ENCODE measurements at regions not wholly inside any gene's neighbourhood (a gene's known extent, or its start where the extent isn't known, plus 50 kb on each side); places are given as distances from the start of the nearest gene placed in this dataset.

DNA sequence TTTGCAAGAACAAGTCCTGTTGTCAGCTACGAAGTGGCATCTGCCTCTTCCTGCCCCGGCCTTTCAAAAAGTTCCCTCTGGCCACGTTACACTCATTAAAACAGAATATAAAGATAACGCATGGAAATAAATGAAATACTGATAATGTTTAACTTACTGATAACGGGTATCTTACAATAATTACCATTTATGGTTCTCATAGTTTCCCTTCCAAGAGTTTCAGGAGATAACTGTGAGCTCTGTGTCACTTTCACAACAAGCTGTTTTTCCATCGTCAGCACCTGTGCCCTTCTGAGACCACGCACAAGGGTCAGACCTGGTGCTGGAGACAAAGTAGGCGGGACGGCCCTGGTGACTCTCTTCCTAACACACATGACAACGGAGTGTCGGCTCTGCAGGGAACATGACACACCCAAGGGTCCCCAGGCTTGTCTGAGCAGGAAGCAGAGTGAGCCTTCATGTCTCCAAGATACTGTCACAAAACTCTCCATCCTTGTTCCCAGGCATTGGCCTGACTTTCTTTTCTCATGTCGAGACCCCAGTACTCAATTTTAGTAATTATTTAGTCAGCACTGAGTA lies 86.2 kb upstream of the THBS2 start:
- H3K27ac ChIP-seq (ENCODE audit: low read depth in 1 of 2, low read length in 2 of 2), result no peak overlapping the region
- no peak overlapping the region for H3K4me3 ChIP-seq (ENCODE audit: low read length in 2 of 2)
- H3K27me3 ChIP-seq (ENCODE audit: control insufficient read depth in 1 of 2, insufficient read depth in 2 of 2, low read length in 1 of 2), result no peaks in the 10 kb centered on the region
- no peaks in the 10 kb centered on the region for H3K36me3 ChIP-seq (ENCODE audit: control insufficient read depth in 1 of 2, insufficient read depth in 2 of 2, low read length in 1 of 2)
- intact Hi-C loops (cut with DNase I), result loop anchor here in 1 of 2 donors (10.0 kb wide), 1 partner anchor 425 kb away; no protein-coding TSS in a partner anchor
- no peaks in the 10 kb centered on the region for H3K4me1 ChIP-seq (ENCODE audit: control insufficient read depth in 1 of 2, insufficient read depth in 2 of 2, low read length in 2 of 2)
- H3K9me3 ChIP-seq (ENCODE audit: control insufficient read depth, low read length), result no peaks in the 10 kb centered on the region
- DNase-seq (no peak), ATAC-seq (ENCODE audit: low FRiP score) (no peak)
- WGBS, 2 donors, result 90 to 92% methylated on average over 12 of the region's 12 CpGs

DNA sequence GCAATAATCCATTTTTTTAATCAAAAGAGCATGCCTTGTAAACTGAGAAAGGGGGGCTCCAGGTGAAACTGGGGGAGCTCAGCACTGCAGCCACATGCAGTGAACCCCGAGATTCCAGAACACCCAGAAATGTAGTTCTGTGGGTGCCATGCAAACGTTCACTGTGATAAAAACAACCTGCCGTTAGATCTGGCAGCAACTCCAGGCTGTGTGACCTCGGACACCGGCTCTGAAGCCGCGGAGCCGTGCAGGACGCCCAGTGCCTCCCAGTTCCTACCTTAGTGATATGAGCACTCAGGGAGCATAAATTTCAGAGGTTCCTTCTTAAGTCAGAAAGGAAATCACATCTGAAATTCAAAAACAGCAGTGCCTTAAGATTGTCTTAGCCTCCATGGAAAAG lies 85.4 kb upstream of the THBS2 start:
- DNase-seq (peak in 1 of 2 donors; percentile 55), ATAC-seq (ENCODE audit: low FRiP score) (no peak)
- H3K36me3 ChIP-seq (ENCODE audit: control insufficient read depth in 1 of 2, insufficient read depth in 2 of 2, low read length in 1 of 2), result no peaks in the 10 kb centered on the region
- WGBS, 2 donors, result 92 to 97% methylated on average over 9 of the region's 9 CpGs
- no peaks in the 10 kb centered on the region for H3K27me3 ChIP-seq (ENCODE audit: control insufficient read depth in 1 of 2, insufficient read depth in 2 of 2, low read length in 1 of 2)
- H3K27ac ChIP-seq (ENCODE audit: low read depth in 1 of 2, low read length in 2 of 2), result no peak overlapping the region
- no peaks in the 10 kb centered on the region for H3K9me3 ChIP-seq (ENCODE audit: control insufficient read depth, low read length)
- intact Hi-C loops (cut with DNase I), result no loop called here
- H3K4me1 ChIP-seq (ENCODE audit: control insufficient read depth in 1 of 2, insufficient read depth in 2 of 2, low read length in 2 of 2), result no peaks in the 10 kb centered on the region
- H3K4me3 ChIP-seq (ENCODE audit: low read length in 2 of 2), result no peak overlapping the region

DNA sequence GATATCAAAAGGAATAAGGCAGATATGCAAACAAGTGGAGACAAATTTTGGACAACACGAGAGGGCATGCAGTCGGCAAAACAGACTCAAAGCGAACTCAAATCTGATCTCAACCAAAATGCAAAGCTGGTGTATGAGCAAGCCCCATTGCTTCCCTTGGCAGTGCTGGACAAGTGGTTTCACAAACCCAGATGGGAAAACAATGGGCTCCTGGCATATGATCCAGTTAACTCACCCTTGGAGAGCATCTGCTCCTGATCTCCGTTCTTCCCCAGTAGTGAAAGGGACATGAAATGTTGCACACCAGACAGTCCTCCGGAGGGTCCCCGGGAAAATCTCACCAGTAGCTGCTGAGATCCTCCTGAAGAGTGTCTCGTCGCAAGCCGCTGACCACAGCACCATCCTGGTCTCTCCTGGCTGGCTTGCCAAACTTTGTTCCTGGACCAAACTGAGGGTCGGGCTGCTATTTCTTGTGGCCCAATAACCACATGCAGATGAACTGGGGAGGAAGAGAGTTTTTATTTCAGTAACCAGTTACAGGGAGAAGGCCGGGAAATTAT lies 84.3 kb upstream of the THBS2 start:
- Histone ChIP-seq H3K27ac (ENCODE audit: low read depth in 1 of 2, low read length in 2 of 2) (no peak overlapping the region), H3K4me1 (ENCODE audit: control insufficient read depth in 1 of 2, insufficient read depth in 2 of 2, low read length in 2 of 2) (no peaks in the 10 kb centered on the region), H3K4me3 (ENCODE audit: low read length in 2 of 2) (no peak overlapping the region), H3K9me3 (ENCODE audit: control insufficient read depth, low read length) (no peaks in the 10 kb centered on the region), H3K36me3 (ENCODE audit: control insufficient read depth in 1 of 2, insufficient read depth in 2 of 2, low read length in 1 of 2) (no peaks in the 10 kb centered on the region), H3K27me3 (ENCODE audit: control insufficient read depth in 1 of 2, insufficient read depth in 2 of 2, low read length in 1 of 2) (no peaks in the 10 kb centered on the region)
- ATAC-seq (ENCODE audit: low FRiP score) (no peak), DNase-seq (no peak)
- WGBS, 2 donors, result 75% methylated on average over 11 of the region's 11 CpGs
- intact Hi-C loops (cut with DNase I), result no loop called here

DNA sequence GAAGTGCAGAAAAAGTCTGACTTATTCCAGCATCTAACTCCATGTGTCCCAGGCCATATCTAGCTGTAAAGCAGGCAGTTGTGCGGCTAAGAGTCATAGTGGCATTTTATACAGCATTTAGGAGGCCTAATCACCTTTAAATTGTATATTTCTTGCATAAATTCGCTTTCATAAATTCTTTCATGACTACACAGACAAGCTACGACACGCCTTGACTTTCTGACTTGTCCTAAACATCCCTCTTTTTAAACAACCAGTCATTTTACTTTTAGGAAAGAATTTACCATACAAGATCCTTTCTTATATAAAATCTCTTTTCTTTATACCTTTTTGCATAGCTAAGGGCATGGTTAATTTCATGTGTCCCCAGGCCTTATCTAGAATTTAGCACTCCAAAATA lies 81.7 kb upstream of the THBS2 start:
- ATAC-seq (ENCODE audit: low FRiP score), result no peak

GRCh38 chr6:169332250-169332649 lies 78.6 kb upstream of the THBS2 start:
- no peak for DNase-seq

More for the DNA sequence above, 81.7 kb upstream of the THBS2 start:
- Histone ChIP-seq H3K27me3 (ENCODE audit: control insufficient read depth in 1 of 2, insufficient read depth in 2 of 2, low read length in 1 of 2) (no peaks in the 10 kb centered on the region), H3K4me3 (ENCODE audit: low read length in 2 of 2) (no peak overlapping the region), H3K4me1 (ENCODE audit: control insufficient read depth in 1 of 2, insufficient read depth in 2 of 2, low read length in 2 of 2) (no peaks in the 10 kb centered on the region), H3K9me3 (ENCODE audit: control insufficient read depth, low read length) (no peaks in the 10 kb centered on the region), H3K36me3 (ENCODE audit: control insufficient read depth in 1 of 2, insufficient read depth in 2 of 2, low read length in 1 of 2) (no peaks in the 10 kb centered on the region), H3K27ac (ENCODE audit: low read depth in 1 of 2, low read length in 2 of 2) (no peak overlapping the region)
- 97 to 98% methylated on average over 4 of the region's 4 CpGs for WGBS, 2 donors
- DNase-seq, result no peak
- intact Hi-C loops (cut with DNase I), result no loop called here

GRCh38 chr6:169328112-169328801 lies 74.6 kb upstream of the THBS2 start:
- Histone ChIP-seq H3K9me3 (ENCODE audit: control insufficient read depth, low read length) (no peaks in the 10 kb centered on the region), H3K27ac (ENCODE audit: low read depth in 1 of 2, low read length in 2 of 2) (no peak overlapping the region), H3K36me3 (ENCODE audit: control insufficient read depth in 1 of 2, insufficient read depth in 2 of 2, low read length in 1 of 2) (no peaks in the 10 kb centered on the region), H3K27me3 (ENCODE audit: control insufficient read depth in 1 of 2, insufficient read depth in 2 of 2, low read length in 1 of 2) (no peaks in the 10 kb centered on the region), H3K4me1 (ENCODE audit: control insufficient read depth in 1 of 2, insufficient read depth in 2 of 2, low read length in 2 of 2) (no peaks in the 10 kb centered on the region), H3K4me3 (ENCODE audit: low read length in 2 of 2) (no peak overlapping the region)
- WGBS, 2 donors, result 89 to 95% methylated on average over 5 of the region's 5 CpGs
- ATAC-seq (ENCODE audit: low FRiP score) (no peak), DNase-seq (no peak)
- intact Hi-C loops (cut with DNase I), result no loop called here

More at GRCh38 chr6:169332250-169332649, 78.6 kb upstream of the THBS2 start:
- H3K36me3 ChIP-seq (ENCODE audit: control insufficient read depth in 1 of 2, insufficient read depth in 2 of 2, low read length in 1 of 2), result no peaks in the 10 kb centered on the region
- H3K27me3 ChIP-seq (ENCODE audit: control insufficient read depth in 1 of 2, insufficient read depth in 2 of 2, low read length in 1 of 2), result no peaks in the 10 kb centered on the region
- intact Hi-C loops (cut with DNase I), result no loop called here
- ATAC-seq (ENCODE audit: low FRiP score), result no peak
- no peak overlapping the region for H3K27ac ChIP-seq (ENCODE audit: low read depth in 1 of 2, low read length in 2 of 2)
- WGBS, 2 donors, result 93 to 94% methylated on average over 10 of the region's 10 CpGs
- H3K4me3 ChIP-seq (ENCODE audit: low read length in 2 of 2), result no peak overlapping the region
- H3K4me1 ChIP-seq (ENCODE audit: control insufficient read depth in 1 of 2, insufficient read depth in 2 of 2, low read length in 2 of 2), result no peaks in the 10 kb centered on the region
- no peaks in the 10 kb centered on the region for H3K9me3 ChIP-seq (ENCODE audit: control insufficient read depth, low read length)

DNA sequence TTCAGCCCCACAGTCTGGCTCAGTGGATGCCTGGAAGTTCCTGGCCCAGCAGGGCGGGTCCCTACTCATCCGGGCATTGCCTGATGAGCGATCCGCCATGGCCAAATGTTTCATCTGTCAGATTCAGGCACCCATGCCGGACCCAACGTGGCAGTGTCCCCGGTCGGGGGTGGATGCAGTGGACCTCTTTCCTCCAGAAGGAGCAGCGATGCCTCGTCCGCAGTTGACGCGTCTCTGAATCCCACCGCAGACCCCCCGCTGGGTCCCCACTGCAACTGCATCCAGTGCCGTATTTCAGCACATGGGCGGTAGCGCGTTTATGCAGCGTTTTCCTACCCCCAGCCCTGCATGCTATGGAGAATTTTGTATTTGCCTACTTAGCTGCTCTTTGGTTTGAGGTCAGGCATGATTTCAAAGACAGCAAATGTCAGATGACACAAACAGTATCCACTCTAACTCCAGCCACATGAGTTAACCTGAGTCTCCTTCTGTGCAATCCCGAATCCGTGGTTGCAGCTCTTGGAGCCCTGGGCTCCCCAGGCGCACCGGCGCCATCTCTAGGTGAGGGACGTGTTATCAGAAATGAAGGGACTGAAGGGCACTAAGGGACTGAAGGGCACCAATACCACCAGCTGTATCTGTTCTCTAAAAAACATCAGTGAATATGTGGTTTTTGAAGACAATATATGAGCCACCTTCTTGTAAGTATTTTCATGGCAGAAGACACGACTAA lies 72.6 kb upstream of the THBS2 start:
- ATAC-seq (ENCODE audit: low FRiP score), result peak; percentile 67

DNA sequence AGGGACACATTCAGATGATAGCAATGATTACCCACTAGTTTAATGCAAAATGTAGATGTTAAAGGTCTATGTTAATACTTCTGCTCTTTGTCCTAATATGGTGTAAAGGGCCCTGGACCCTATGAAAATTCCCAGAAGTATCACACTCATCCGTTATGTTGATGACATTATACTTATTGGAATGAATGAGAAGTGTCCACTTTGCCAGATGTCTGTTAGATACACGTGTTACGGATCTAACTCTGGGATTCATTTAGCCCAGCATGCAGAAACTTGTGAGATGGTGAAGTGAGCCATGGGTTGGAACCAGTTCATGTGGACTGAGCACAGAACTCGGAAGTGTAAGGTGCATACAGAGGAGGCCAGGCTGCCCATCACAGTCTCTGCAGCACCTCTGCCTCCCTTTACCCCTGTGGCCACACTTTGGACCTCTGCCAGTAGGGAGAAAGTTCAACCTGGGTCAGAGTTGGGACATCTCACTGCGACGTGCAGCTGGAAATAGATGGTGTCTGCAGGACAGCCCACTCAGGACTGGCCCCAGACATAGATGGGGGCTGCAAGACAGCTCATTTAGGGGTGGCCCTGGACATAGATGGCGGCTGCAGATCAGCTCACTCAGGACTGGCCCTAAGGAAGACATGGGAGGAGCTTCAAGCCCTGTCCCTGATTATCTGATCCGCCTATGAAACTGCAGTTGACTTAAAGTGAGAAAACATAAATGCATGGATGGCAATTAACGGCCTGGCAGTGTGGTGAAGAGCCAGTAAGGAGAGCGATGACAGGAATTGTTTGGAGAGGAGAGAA lies 71.2 kb upstream of the THBS2 start:
- Histone ChIP-seq H3K27me3 (ENCODE audit: control insufficient read depth in 1 of 2, insufficient read depth in 2 of 2, low read length in 1 of 2) (no peaks in the 10 kb centered on the region), H3K9me3 (ENCODE audit: control insufficient read depth, low read length) (no peaks in the 10 kb centered on the region), H3K4me1 (ENCODE audit: control insufficient read depth in 1 of 2, insufficient read depth in 2 of 2, low read length in 2 of 2) (peaks cover 0 to 4% of the 10 kb centered on the region in 2 donors), H3K27ac (ENCODE audit: low read depth in 1 of 2, low read length in 2 of 2) (no peak overlapping the region), H3K4me3 (ENCODE audit: low read length in 2 of 2) (no peak overlapping the region), H3K36me3 (ENCODE audit: control insufficient read depth in 1 of 2, insufficient read depth in 2 of 2, low read length in 1 of 2) (no peaks in the 10 kb centered on the region)
- intact Hi-C loops (cut with DNase I), result no loop called here
- WGBS, 2 donors, result 87 to 91% methylated on average over 10 of the region's 10 CpGs
- no peak for DNase-seq
- ATAC-seq (ENCODE audit: low FRiP score), result no peak

More for the DNA sequence above, 72.6 kb upstream of the THBS2 start:
- intact Hi-C loops (cut with DNase I), result no loop called here
- Histone ChIP-seq H3K27me3 (ENCODE audit: control insufficient read depth in 1 of 2, insufficient read depth in 2 of 2, low read length in 1 of 2) (no peaks in the 10 kb centered on the region), H3K36me3 (ENCODE audit: control insufficient read depth in 1 of 2, insufficient read depth in 2 of 2, low read length in 1 of 2) (no peaks in the 10 kb centered on the region), H3K27ac (ENCODE audit: low read depth in 1 of 2, low read length in 2 of 2) (no peak overlapping the region), H3K9me3 (ENCODE audit: control insufficient read depth, low read length) (no peaks in the 10 kb centered on the region), H3K4me1 (ENCODE audit: control insufficient read depth in 1 of 2, insufficient read depth in 2 of 2, low read length in 2 of 2) (no peaks in the 10 kb centered on the region), H3K4me3 (ENCODE audit: low read length in 2 of 2) (no peak overlapping the region)
- 89 to 91% methylated on average over 27 of the region's 27 CpGs for WGBS, 2 donors
- DNase-seq, result no peak

Data from aorta (tissue), 5 donors.